LHCN-M2 (cell line): ENCODE measurements at regions not wholly inside any gene's neighbourhood (a gene's known extent, or its start where the extent isn't known, plus 50 kb on each side); places are given as distances from the start of the nearest gene placed in this dataset.

Source experiments
- DNase-seq: peaks from one replicate; pipeline ENCODE4 v3.0.0-alpha.2; 2012; ENCODE audit warnings: low read depth

DNA sequence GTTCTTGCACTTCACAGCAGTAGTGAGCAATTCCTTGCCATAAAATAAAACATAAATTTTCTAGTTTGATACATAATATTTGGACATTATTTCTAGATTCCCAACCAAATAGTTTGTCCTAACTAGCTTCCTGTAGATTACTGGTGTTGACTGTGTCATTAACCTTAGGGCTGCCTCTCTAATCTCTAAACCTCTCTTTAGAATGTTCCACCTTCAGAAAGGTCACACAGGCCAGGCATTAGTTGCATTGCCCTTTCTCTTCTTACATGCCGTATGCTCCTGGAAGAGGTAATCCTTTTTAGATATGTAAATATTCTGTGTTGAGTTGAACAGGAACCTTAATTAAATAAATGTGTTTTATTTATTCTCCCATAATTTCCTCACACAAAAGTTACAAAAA lies 904.9 kb upstream of the CNTN5 start:
- DNase-seq, result no peak

DNA sequence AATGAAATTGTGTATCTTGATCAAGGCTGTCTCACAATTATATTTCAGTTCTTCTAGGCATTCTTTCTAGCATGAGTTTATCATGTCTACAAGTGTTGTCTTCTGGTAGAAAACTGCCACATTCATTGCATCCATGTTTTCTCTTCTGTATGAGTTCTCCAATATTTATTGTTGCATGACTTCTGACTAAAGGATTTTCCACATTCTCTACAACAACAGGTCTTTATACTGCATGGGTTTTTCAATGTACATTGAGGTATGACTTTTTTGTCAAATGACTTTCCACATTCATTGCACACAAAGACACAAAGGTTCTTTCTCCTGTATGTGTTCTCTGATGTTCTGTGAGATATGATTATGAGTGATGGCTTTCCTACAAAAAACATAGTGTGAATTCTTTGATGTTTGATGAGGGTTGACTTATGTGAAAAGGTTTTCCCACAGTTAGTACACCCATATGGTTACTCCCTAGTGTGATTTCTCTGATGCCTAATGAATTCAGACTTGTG lies 890.6 kb upstream of the CNTN5 start:
- DNase-seq, result no peak

DNA sequence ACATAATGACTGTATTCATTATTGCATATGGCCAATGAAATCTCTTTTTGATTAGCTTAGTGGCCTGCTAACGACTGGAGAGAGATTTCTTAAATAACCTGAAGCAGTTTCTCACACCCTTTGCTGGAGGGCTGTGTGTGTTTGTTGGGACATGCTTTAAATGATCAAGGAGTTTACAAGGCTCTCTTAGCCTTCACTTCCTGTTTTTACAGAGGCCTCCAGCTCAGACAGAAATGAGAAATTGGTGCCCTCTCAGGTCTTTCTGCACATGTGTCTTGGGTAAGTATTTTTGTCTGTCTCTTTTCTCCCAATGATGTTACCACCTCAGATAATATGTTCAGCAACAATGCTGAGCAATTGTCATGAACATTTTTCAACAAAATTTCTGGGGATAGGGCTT lies 884.4 kb upstream of the CNTN5 start:
- DNase-seq, result no peak

DNA sequence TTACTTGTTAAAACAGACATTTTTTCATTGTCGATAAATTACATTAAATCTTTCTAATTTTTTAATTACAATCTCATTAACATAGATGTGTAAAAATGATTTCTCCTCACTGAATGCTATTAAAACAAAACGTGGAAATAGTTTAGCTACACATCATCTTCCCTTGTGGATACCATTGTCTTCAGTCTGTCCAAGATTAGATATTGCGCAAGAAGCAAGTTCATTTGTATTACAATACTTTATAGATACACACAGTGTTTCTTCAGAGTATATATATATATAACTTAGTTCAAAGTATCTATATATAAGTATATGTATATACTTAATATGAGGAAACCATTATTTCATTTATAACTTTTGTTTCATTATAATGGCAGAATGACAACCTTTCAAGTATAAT lies 883.3 kb upstream of the CNTN5 start:
- DNase-seq, result no peak

GRCh38 chr11:98143661-98144060 lies 877.1 kb upstream of the CNTN5 start:
- DNase-seq, result no peak

DNA sequence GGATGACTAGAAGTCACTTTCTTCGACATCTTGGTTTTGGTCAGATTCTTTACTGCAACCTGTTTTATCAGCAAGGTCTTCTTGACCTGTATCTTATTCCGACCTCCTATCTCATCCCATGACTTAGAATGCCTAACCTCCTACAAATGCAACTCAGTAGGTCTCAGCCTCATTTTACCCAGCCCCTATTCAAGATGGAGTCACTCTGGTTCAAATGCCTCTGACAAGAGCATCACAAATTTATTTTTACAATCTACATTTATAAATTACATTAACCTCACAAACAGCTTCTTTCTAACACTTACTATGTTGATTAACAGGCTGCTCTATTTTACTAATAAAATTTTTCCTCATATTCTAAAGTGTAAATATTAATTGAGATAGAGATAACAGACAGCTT lies 867.0 kb upstream of the CNTN5 start:
- no peak for DNase-seq

- no peak for DNase-seq
Measured at GRCh38 chr11:98155696-98156095, 865.1 kb upstream of the CNTN5 start.

- no peak for DNase-seq
Measured at GRCh38 chr11:98177925-98178324, 842.8 kb upstream of the CNTN5 start.

GRCh38 chr11:98180511-98180910 lies 840.2 kb upstream of the CNTN5 start:
- no peak for DNase-seq

DNA sequence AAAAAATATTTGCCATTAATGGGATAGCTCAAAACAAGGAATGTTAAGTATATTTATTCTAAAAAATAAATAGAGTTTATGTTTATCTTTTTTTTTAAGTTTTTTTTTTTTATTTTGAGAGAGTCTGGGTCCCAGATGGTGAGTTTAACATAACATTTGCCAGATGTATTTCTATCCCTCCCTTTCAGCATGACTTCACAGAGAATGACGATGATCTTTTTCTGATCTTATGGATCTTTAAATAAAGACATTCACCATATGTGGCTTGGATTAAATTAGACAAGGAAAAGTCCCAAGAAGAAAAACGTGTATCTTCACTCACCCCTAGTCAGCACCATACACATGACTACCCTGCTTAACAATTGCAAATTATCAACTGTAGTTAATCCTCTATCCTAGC lies 839.8 kb upstream of the CNTN5 start:
- no peak for DNase-seq

DNA sequence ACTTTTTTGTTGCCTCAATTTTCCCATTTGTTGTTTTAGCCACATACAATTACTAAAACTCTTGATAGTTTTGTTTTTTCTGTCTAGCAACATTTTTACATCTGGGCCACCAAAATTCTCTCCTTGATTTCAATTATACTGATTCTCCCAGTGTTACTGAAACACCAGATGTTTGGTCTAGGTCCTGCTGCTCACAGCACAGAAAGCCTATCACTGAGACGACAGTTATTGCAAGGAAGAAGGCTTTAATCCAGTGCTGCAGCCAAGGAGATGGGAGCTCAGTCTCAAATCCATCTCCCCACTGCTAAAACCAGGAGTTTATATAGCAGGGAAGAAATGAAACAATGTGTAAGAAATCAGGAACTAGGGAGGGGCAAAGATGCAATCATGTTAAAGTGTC lies 837.7 kb upstream of the CNTN5 start:
- no peak for DNase-seq

DNA sequence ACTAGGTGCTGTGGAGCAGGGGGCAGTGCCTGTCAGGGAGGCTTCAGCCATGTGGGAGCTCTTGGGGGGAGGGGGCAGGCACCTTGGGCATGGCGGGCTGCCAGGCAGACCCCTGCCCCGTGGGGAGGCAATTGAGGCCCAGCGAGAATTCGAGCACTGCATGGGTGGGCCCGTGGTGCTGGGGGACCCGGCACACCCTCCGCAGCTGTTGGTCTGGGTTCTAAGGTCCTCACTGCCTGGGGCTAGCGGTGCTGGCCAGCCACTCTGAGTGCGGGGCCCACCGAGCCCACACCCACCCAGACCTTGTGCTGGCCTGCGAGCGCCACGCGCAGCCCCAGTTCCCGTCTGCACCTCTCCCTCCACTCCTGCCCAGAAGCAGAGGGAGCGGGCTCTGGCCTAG lies 835.5 kb upstream of the CNTN5 start:
- no peak for DNase-seq

DNA sequence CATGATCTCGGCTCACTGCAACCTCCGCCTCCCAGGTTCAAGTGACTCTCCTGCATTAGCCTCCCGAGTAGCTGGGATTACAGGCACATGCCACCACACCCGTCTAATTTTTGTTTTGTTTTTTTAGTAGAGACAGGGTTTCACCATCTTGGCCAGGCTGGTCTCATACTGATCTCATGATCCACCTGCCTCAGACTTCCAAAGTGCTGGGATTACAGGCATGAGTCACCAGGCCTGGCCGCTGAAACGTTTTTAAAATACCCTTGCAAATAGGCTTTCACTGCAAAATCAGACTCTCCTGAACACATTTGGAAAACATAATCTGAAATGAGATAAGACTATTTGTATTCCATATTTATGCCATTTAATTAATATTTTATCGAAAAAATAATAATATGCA lies 826.1 kb upstream of the CNTN5 start:
- no peak for DNase-seq

- no peak for DNase-seq
Measured at GRCh38 chr11:98195300-98195699, 825.4 kb upstream of the CNTN5 start.

DNA sequence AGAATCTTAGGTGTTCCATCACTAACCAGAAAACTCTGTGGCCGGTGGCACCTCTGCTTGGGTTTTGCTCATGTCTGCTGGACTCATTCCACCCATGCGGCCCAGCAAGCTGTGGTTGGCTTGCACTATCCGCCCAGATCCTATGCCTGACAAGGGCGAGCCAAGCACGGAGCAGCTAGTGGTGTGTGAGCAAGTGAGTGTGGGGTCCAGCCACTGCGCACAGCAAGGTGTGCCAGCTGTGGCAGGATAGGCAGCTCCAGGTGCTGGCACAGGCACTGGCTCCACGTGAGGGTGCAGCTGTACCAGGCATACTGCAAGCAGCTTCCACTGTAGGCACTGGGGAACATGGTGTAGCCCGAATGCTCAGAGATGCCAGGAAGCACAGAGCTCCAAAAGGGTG lies 813.7 kb upstream of the CNTN5 start:
- DNase-seq, result no peak

- DNase-seq, result no peak
Measured at GRCh38 chr11:98227278-98227677, 793.5 kb upstream of the CNTN5 start.

DNA sequence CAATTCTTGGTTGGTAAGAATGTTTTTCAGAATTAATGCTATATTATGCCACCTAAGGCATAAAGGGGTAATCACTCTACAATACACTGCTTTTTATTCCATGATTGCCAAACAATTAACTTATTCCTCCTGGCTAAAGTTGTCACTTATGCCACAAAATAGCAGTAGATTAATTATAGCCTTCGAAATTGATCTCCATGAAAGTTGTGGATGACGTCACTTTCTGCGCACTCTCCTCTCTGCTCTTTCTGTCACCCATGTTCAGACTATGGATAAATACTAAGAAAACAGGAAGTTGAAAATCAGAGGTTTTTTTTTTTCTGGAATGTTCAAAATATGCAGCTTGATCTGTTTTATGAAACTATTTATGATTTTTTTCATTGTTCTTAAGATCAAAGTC lies 790.1 kb upstream of the CNTN5 start:
- DNase-seq, result no peak

GRCh38 chr11:98234698-98235097 lies 786.1 kb upstream of the CNTN5 start:
- no peak for DNase-seq

DNA sequence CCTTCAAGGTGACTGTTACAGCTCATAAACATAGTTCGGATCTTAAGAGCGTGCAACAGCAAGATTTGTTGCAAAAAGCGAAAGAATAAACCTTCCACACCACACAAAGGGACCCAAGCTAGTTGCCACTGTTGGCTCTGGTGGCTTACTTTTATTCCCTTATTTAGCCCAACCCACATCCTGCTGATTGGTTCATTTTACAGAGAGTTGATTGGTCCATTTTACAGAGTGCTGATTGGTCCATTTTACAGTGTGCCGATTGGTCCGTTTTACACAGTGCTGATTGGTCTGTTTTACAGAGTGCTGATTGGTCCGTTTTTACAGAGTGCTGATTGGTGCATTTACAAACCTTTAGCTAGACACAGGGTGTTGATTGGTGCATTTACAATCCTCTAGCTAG lies 776.9 kb upstream of the CNTN5 start:
- no peak for DNase-seq

GRCh38 chr11:98260983-98261382 lies 759.8 kb upstream of the CNTN5 start:
- no peak for DNase-seq

DNA sequence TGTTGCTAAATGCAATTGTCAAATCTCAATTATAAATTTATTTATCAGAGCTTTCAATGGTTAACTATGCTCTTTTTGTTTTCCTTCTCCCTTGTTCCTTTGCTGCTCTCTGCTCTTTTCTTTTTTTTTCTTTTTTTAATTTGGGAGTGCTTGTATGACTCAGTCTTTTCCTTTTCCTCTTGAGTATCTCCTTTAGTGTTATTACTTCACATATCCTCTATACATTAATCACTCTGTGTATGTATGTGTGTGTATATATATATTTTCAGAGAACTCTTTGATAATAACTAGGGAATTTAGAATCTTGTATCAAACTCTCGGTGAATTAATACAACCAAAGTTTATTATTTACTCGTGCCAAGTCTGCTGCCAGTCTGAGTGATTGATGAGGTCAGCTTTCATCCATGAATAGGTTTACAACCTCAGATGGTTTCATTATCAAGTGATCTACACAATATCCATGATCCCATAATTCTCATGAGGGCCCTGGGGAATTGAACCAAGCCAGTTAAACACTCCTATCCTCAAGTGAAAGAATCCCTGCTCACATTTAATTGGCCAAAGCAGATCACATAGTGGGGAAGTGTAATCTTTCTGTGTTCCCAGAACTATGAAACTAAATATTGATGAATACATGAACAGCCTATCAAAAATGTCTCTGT lies 743.4 kb upstream of the CNTN5 start:
- DNase-seq, result no peak

GRCh38 chr11:98289617-98290263 lies 731.0 kb upstream of the CNTN5 start:
- no peak for DNase-seq

- no peak for DNase-seq
Measured at GRCh38 chr11:98296091-98296880, 724.5 kb upstream of the CNTN5 start.
